T-helper 9 cell (primary cell): ENCODE measurements at regions not wholly inside any gene's neighbourhood (a gene's known extent, or its start where the extent isn't known, plus 50 kb on each side); places are given as distances from the start of the nearest gene placed in this dataset.
"Not testable (repeated sequence)": the region's sequence is repeated elsewhere in the genome, so short reads cannot be mapped to it uniquely, and the experiment has no call there.

ENCODE experiments used
- DNase-seq: peaks from one replicate; pipeline ENCODE4 v3.0.0-alpha.2; 2020

DNA sequence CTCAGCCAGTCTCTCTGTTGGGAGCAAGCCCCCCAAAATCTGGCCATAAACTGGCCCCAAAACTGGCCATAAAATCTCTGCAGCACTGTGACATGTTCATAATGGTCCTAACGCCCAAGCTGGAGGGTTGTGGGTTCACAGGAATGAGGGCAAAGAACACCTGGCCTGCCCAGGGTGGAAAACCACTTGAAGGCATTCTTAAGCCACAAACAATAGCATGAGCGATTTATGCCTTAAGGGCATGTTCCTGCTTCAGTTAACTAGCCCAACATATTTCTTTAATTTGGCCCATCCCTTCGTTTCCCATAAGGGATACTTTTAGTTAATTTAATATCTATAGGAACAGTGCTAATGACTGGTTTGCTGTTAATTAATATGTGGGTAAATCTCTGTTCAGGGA, 205.8 kb downstream of the ALG10 start:
- DNase-seq, result not testable (repeated sequence)

DNA sequence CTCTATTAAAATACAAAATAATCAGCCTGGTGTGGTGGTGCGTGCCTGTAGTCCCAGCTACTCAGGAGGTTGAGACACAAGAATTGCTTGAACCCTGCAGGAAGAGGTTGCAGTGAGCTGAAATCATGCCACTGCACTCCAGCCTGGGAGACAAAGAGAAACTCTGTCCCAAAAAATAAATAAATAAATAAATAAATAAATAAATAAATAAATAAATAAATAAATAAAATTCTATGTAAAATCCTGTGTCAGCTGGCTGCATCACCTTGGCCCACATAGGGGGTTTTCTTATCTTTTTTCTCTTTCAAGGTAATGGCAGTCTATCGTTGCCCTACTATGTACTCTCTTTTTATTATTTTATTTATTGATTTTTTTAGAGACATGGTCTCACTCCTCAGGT, 206.7 kb downstream of the ALG10 start:
- not testable (repeated sequence) for DNase-seq

DNA sequence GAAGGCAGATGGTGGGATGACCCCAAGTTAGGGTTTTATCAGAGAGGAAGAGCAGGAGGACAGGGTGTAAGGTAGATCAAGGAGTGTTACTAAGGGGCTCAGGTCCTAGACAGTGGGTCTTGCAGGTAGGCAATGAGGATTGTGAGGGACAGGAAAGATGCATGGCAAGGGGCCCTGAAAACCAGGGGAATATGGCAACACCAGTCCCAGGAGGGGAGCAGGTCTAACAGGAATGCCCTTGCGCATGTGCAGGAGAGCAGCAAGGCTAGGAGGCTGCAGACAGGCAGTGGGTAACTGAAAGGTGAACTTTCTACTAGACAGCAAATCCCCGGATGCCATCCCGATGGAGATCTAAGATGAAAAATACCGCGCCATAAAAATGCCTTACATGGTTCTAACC, 211.3 kb downstream of the ALG10 start:
- DNase-seq, result no peak

DNA sequence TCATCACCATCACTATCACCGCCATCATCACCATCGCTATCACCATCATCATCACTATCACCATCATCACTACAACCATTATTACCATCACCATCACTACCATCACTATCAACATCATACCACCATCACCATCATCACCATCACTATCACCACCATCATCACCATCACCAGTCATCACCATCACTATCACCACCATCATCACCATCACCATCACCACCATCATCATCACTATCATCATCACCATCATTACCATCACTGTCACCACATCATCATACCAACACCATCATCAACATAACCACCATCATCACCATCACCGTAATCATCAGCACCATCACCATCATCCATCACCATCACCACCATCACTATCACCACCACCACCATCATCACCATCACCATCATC, 213.8 kb downstream of the ALG10 start:
- DNase-seq, result no peak

DNA sequence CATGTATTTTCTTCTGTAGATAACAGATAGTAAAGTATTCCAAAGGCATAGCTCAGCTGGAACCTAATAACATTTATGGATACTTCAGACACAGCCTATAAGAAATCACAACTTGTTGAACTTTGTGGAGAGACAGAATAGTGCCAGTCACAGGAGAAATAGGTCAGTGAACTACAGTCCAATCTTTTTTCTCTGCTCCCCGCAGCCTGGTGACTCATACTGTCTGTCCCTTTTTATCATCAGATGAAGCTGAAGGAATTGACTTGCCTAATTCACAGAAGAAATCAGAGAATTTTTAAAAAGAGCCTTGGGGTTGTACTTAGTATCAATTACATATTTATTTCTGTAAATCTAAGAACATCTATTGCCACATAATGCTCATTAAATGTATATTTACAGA, 222.3 kb downstream of the ALG10 start:
- DNase-seq, result no peak

DNA sequence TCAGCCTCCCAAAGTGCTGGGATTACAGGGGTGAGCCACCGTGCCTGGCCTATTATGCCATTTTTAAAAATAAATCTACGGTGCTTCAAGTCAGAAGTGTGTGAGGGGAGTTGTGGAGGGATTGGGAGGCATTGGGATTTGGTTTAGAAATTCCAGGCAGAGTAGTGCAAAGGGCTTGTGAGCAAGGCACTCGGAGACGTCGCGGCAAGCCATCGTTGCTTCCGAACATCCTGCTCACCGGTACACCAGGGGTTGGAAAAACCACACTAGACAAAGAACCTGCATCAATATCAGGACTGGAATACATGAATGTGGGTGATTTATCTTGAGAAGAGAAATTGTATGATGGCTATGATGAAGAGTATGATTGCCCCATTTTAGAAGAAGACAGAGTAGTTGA, 227.0 kb downstream of the ALG10 start:
- no peak for DNase-seq

DNA sequence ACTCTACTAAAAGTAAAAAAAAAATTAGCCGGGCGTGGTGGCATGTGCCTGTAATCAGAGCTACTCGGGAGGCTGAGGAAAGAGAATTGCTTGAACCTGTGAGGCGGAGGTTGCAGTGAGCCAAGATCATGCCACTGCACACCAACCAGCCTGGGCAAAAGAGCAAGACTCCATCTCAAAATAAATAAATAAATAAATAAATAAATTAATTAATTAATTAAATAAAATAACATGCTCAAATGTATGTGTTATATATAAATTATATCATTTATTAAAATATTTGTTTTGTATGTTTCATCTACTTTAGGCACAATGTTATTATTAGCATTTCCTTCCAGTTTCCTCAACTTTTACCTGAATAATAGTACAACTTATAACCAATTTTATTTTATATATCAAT, 229.6 kb downstream of the ALG10 start:
- DNase-seq, result not testable (repeated sequence)

DNA sequence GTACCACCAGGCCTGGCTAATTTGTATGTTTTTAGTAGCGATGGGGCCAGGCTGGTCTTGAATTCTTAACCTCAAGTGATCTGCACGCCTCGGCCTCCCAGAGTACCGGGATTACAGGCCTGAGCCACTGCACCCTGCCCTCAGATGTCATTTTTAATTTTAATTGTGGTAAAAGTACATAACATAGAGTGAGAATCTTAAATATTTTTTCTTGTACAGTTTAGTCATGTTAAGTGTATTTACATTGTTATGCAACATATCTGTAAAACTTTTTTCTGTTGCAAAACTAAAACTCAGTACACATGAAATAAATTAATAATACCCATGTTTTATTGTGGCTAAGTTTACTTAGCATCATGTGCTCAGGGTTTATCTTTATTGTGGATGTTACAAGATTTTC, 231.4 kb downstream of the ALG10 start:
- DNase-seq, result no peak

DNA sequence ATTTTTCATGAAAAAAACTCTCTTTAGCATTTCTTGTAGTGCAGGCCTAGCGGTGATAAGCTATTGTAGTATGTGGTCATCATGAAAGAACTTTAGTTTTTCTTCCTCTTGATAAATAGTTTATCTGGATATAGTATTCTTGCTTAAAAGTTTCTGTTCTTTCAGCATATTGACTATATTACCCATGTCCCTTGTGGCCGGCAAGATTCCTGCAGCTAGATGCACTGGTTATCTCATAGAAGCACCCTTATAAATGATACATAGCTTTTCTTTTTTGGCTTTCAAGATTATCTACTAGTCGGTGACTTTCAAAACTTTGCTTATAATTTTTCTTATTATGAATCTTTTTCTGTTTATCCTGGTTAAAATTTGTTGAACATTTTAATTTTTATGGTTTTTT, 234.8 kb downstream of the ALG10 start:
- DNase-seq, result no peak

DNA sequence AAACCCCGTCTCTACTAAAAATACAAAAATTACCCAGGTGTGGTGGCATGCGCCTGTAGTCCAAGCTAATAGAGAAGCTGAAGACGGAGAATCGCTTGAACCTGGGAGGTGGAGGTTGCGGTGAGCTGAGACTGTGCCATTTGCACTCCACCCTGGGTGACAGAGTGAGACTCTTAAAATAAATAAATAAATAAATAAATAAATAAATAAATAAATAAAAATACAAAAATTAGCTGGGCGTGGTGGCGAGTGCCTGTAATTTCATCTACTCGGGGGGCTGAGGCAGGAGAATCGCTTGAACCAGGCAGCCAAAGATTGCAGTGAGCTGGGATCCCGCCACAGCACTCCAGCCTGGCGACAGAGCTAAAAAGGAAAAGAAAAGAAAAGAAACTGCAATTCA, 239.8 kb downstream of the ALG10 start:
- not testable (repeated sequence) for DNase-seq

DNA sequence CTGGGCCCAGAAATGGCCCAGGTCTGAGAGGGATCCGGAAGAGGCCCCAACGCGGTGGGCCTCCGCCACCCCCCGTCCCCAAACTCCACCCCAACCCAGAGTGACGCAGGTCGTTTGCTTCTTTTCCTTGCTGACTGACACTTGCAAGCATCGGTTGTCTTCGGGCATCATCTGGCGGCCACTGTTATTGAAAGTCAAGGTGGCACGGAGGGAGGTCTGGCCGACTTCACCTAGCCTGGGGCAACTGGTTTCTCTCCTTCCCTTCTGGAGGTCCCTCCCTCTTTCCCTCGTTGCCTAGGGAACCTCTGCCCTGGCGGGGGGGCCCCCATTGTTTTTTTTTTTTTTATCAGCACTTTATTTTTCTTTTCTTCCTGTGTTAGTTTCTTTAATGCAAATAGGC, 241.8 kb downstream of the ALG10 start:
- no peak for DNase-seq

DNA sequence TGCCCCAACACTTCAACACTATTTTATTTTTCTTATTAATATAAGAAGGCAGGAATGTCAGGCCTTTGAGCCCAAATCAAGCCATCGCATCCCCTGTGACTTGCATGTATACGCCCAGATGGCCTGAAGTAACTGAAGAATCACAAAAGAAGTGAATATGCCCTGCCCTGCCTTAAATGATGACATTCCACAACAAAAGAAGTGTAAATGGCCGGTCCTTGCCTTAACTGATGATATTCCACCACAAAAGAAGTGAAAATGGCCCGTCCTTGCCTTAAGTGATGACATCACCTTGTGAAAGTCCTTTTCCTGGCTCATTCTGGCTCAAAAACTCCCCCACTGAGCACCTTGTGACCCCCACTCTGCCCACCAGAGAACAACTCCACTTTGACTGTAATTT, 251.4 kb downstream of the ALG10 start:
- DNase-seq, result not testable (repeated sequence)

DNA sequence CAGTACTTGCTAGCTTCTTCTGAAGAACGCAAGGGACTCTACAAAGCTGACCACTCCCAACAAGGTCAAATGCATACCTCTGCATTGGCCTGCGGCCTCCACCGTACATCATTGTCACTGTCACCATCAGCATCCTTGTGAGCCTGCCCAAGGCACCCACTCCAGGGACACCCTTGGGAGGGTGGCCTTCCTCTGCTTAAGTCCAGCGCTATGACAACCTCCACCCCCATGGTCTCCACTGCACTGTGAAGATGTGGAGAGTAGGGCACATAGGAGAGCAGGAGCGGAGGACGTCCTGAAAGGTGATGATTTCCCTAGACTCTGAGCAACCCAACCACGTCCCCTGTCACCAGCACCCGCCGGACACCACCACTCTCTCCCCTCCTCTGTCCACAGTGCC, 252.8 kb downstream of the ALG10 start:
- DNase-seq, result no peak

DNA sequence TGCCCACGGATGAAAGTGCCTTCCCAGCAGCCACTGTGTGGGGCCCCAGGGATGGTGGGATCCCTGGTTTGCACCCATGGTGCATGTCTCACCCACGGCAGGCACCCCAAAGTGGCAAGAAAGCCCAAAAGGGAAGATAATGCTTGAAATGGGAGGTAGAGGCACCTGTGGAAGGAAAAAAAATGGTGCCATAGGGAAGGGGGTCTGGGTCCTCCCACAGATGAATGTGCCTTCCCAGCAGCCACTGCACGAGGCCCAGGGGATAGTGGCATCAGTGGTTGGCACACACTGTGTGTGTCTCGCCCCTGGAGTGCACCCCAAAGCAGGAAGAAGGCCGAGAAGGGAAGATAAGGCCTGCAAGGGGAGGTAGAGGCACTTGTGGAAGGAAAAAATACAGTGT, 264.2 kb downstream of the ALG10 start:
- DNase-seq, result no peak

DNA sequence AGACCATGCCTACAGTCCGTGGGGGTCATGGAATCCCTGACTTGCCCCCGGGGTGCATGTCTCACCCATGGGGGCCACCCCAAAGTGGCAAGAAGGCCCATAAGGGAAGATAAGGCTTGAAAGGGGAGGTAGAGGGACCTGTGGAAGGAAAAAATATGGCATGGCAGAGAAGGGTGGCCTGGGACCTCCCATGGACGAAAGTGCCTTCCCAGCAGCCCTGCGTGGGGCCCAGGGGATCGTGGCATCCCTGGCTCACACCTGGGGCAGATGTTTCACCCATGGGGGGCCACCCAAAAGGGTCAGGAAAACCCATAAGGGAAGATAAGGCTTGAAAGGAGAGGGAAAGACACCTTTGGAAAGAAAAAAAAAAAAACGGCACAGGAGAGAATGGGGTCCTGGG, 264.6 kb downstream of the ALG10 start:
- no peak for DNase-seq

DNA sequence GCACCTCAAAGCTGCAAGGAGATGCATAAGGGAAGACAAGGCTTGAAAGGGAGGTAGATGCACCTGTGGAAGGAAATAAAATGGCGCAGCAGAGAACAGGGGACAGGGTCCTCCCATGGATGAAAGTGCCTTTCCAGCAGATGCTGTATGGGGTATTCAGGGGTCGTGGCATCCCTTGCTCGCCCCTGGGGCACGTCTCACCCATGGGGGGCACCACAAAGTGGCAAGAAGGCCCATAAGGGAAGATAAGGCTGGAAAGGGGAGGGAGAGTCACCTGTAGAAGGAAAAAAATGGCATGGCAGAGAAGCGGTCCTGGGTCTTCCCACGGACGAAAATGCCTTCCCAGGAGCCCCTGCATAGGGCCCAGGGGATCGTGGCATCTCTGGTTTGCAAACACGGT, 265.1 kb downstream of the ALG10 start:
- DNase-seq, result no peak

DNA sequence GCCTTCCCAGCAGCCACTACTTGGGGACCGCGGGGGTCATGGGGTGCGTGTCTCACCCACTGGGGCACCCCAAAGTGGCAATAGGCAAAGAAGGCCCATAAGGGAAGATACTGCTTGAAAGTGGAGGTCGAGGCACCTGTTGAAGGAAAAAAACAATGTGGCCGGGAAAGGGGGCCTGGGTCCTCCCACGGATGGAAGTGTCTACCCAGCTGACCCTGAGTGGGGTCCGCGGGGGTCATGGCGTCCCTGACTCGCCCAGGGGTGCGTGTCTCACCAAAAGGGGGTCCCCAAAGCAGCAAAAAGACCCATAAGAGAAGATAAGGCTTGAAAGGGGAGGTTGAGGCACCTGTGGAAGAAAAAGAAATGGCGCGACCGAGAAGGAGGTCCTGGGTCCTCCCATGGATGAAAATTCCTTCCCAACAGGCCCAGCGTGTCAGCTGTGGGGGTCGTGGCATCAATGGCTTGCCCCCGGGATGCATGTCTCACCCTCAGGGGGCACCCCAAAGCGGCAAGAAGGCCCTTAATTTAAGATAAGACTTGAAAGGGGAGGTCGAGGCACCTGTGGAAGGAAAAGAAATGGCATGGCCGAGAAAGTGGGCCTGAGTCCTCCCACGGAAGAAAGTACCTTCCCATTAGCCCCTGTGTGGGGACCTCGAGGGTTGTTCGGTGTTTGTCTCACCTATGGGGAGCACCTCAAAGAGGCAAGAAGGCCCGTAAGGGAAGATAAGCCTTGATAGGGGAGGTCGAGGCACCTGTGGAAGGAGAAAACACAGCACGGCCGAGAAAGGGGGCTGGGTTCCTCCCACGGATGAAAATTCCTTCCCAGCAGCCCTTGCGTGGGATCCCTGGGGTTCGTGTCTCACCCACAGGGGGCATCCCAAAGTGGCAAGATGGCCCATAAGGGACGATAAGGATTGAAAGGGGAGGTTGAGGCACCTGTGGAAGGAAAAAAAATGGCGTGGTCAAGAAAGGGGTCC, 266.0 kb downstream of the ALG10 start:
- DNase-seq, result no peak

DNA sequence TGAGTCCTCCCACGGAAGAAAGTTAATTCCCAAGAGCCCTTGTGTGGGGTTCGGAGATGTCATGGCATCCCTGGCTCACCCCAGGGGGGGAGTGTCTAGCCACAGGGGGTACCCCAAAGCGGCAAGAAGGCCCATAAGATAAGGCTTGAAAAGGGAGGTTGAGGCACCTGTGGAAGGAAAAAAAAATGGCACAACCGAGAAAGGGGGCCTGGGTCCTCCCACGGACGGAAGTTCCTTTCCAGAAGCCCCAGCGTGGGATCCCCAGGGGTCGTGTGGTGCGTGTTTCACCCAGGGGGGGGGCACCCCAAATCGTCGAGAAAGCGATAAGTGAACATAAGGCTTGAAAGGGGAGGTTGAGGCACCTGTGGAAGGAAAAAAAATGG, 266.7 kb downstream of the ALG10 start:
- DNase-seq, result no peak

DNA sequence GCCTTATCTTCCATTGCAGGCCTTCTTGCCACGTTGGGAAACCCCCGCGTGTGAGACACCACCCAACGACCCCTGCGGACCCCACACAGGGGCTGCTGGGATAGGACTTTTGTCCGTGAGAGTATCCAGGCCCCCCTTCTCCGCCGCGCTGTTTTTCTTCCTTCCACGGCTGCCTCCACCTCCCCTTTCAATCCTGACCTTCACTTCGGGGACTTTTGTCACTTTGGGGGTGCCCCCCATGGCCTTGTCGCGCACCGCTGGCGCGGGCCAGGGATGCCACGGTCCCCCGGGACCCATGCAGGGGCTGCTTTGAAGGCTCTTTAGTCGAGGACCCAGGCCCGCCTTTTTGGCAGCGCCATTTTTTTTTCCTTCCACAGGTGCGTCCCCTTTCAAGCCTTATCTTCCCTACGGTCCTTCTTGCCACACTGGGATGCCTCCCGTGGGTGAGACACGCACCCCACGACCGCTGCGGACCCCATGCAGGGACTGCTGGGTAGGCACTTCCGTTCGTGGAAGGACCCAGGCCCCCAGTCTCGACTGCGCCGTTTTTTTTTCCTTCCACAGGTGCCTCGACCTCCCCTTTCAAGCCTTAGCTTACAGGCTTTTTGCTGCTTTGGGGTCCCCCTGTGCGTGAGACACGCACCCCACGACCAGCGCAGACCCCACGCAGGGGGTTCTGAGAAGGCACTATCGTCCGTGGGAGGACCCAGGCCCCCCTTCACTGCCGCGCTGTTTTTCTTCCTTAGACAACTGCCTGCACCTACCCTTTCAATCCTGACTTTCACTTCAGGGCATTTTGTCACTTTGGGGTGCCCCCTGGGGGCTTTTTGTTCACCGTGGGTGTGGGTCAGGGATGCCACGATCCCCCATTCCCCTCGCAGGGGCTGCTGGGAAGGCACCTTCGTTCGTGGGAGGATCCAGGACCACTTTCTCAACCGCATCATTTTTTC, 267.4 kb downstream of the ALG10 start:
- no peak for DNase-seq

DNA sequence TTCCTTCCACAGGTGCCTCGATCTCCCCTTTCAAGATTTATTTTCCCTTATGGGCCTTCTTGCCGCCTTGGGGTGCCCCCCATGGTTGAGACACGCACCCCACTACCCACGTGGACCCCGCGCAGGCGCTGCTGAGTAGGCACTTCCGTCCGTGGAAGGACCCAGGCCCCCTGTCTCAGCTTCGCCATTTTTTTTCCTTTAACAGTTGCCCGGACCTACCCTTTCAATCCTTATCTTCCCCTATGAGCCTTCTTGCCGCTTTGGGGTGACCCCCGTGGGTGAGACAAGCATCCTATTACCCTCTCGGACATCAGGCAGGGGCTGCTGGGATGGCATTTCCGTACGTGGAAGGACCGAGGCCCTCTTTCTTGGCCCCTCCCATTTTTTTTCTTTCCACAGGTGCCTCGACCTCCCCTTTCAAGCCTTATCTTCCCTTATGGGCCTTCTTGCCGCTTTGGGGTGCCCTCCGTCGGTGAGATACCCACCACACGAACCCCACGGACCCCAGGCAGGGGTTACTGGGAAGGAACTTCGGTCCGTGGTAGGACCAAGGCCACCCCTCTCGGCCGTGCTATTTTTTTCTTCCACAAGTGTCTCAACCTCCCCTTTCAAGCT, 268.2 kb downstream of the ALG10 start:
- no peak for DNase-seq

DNA sequence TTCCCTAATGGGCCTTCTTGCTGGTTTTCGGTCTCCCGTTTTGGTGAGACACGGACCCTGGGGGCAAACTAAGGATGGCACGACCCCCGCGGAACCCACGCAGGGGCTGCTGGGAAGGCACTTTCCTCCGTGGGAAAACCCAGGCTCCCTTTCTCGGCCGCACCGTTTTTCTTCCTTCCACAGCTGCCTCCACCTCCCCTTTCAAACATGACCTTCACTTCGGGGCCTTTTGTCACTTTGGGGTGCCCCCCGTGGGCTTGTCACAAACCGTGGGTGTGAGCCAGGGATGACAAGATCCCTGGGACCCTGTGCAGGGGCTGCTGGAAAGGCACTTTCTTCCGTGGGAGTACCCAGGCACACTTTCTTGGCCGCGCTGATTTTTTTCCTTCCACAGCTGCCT, 268.7 kb downstream of the ALG10 start:
- DNase-seq, result no peak

DNA sequence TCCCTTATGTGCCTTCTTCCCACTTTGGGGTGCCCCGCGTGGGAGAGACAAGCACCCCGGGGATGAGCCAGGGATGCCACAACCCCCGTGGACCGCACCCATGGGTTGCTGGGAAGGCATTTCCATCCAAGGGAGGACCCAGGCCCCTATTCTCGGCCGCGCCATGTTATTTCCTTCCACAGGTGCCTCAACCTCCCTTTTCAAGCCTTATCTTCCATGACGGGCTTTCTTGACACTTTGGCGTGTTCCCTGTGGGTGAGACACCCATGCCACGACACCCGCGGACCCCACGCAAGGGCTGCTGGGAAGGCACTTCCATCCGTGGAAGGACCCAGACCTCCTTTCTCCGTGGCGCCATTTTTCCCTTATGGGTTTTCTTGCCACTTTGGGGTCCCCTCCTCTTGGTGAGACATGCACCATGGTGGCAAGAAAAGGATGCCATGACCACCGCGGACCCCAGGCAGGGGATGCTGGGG, 269.2 kb downstream of the ALG10 start:
- DNase-seq, result no peak
